ENCODE measurements at regions not wholly inside any gene's neighbourhood (a gene's known extent, or its start where the extent isn't known, plus 50 kb on each side); places are given as distances from the start of the nearest gene placed in this dataset.
"Not testable (repeated sequence)": the region's sequence is repeated elsewhere in the genome, so short reads cannot be mapped to it uniquely, and the experiment has no call there.

DNA sequence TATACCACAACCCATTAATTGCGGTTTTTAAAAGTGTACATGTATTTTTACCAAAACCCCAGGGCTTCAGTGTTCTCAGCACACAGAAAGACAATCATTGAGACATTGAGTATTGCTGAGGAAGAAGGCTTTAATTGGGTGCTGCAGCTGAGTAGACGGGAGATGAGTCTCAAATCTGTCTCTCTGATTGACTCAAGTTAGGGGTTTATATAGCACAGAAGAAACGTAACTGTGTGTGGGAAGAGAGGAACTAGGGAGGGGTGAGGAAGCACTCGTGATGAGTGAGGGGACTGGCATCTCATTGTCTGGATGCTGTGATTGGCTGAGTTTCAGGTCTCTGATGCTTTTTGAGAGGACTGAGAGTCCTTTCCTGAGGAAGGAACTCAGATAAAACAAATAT is 62.8 kb downstream of the NBPF8 start:
- TF ChIP-seq TAF1, POLR2AphosphoS5, POLR2A, SPI1 (IDR thresholded peaks at IDR 0.05; ENCODE audit: low read depth, low read length): not testable (repeated sequence)
